Uterus (tissue), 2 donors: ENCODE measurements at regions not wholly inside any gene's neighbourhood (a gene's known extent, or its start where the extent isn't known, plus 50 kb on each side); places are given as distances from the start of the nearest gene placed in this dataset.

Experiments
- POLR2A ChIP-seq, 2 donors: fragments of 450-650 bp; IDR thresholded peaks; one replicate each; pipeline ENCODE4 v1.6.1; 2016; ENCODE audit warnings: antibody characterized with exemption in 2 of 2, mild to moderate bottlenecking in 1 of 2, moderate library complexity in 1 of 2
- TF ChIP-seq, protein P1 (sequence below), 4 experiments: fragments of 200-600 bp in 2 of 4; fragments of 450-650 bp in 2 of 4; sonication (generic) in 2 of 4; IDR thresholded peaks; one replicate each; pipeline ENCODE4 v1.5.1; 2016 to 2019; ENCODE audit warnings: antibody characterized with exemption in 4 of 4, mild to moderate bottlenecking in 2 of 4, moderate library complexity in 1 of 4

- TF ChIP-seq, protein P1, sequence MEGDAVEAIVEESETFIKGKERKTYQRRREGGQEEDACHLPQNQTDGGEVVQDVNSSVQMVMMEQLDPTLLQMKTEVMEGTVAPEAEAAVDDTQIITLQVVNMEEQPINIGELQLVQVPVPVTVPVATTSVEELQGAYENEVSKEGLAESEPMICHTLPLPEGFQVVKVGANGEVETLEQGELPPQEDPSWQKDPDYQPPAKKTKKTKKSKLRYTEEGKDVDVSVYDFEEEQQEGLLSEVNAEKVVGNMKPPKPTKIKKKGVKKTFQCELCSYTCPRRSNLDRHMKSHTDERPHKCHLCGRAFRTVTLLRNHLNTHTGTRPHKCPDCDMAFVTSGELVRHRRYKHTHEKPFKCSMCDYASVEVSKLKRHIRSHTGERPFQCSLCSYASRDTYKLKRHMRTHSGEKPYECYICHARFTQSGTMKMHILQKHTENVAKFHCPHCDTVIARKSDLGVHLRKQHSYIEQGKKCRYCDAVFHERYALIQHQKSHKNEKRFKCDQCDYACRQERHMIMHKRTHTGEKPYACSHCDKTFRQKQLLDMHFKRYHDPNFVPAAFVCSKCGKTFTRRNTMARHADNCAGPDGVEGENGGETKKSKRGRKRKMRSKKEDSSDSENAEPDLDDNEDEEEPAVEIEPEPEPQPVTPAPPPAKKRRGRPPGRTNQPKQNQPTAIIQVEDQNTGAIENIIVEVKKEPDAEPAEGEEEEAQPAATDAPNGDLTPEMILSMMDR (IDR thresholded peaks at IDR 0.05) = no peak
- TF ChIP-seq POLR2A (IDR thresholded peaks at IDR 0.05) = no peak
Measured at GRCh38 chr3:34183114-34183513, 384.7 kb downstream of the PDCD6IP start.
